Thoracic aorta (tissue), 2 donors: ENCODE measurements at regions not wholly inside any gene's neighbourhood (a gene's known extent, or its start where the extent isn't known, plus 50 kb on each side); places are given as distances from the start of the nearest gene placed in this dataset.

Experiments
- ATAC-seq: fragments of 150-250 bp; one replicate; pipeline ENCODE4 v1.8.0; 2017; ENCODE audit warnings: low read depth; ENCODE audit not compliant: insufficient number of reproducible peaks, low FRiP score
- DNase-seq: peaks from one replicate; pipeline ENCODE4 v3.0.0-alpha.2; 2020; ENCODE audit warnings: low spot score
- H3K27ac ChIP-seq, 2 donors: fragments of 200-600 bp; sonication (generic); 1 replicate in 1 of 2; 2 replicates in 1 of 2; pipeline ENCODE4 v1.5.1; 2016; ENCODE audit warnings: mild to moderate bottlenecking in 2 of 2, moderate library complexity in 2 of 2
- H3K27me3 ChIP-seq: fragments of 200-600 bp; sonication (generic); replicated peaks from 2 replicates; pipeline ENCODE4 v1.6.0; 2016; ENCODE audit warnings: mild to moderate bottlenecking; ENCODE audit not compliant: insufficient read depth
- H3K36me3 ChIP-seq: fragments of 200-600 bp; sonication (generic); one replicate; pipeline ENCODE4 v1.5.1; 2016
- H3K4me1 ChIP-seq, 2 donors: fragments of 200-600 bp; sonication (generic); 1 replicate in 1 of 2; 2 replicates in 1 of 2; pipeline versions ENCODE4 v1.5.1 to v1.6.0; 2016; ENCODE audit warnings: low read depth in 2 of 2, mild to moderate bottlenecking in 1 of 2; ENCODE audit not compliant: control insufficient read depth in 1 of 2
- H3K4me3 ChIP-seq: fragments of 200-600 bp; sonication (generic); 2 replicates; pipeline ENCODE4 v1.5.1; 2016; ENCODE audit warnings: mild to moderate bottlenecking
- H3K9me3 ChIP-seq: fragments of 200-600 bp; sonication (generic); 2 replicates; pipeline ENCODE4 v1.5.1; 2016
- TF ChIP-seq, protein P1 (sequence below): fragments of 200-600 bp; sonication (generic); IDR thresholded peaks from one replicate; pipeline ENCODE4 v1.5.1; 2019; ENCODE audit warnings: antibody characterized with exemption

DNA sequence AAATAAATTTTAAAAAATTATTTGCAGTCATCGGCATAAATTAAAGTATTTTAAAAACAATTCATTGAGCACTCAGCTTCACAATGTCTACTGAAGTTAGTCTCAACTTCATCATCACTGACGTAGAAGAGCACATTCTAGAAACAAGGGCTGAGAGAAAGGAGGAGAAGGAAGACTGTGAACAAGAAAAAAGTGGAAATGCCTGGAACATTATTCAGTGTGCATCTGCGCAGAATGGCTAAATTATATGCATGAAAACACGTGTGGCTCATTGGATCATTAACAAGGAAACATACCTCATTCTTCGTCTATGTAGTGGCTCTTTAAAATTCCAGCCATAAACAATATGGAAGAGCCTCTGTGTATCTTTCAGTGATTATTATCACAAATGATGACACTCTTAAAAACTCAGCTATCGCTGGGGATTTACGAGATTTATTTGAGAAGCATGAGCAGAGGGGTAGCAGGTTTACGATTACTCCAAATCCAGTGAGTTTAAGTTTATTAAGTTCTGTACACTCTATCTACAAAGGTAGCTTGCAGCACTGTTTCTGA lies 404.2 kb upstream of the CDIN1 start:
- TF ChIP-seq, protein P1, sequence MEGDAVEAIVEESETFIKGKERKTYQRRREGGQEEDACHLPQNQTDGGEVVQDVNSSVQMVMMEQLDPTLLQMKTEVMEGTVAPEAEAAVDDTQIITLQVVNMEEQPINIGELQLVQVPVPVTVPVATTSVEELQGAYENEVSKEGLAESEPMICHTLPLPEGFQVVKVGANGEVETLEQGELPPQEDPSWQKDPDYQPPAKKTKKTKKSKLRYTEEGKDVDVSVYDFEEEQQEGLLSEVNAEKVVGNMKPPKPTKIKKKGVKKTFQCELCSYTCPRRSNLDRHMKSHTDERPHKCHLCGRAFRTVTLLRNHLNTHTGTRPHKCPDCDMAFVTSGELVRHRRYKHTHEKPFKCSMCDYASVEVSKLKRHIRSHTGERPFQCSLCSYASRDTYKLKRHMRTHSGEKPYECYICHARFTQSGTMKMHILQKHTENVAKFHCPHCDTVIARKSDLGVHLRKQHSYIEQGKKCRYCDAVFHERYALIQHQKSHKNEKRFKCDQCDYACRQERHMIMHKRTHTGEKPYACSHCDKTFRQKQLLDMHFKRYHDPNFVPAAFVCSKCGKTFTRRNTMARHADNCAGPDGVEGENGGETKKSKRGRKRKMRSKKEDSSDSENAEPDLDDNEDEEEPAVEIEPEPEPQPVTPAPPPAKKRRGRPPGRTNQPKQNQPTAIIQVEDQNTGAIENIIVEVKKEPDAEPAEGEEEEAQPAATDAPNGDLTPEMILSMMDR, result no peak
- Histone ChIP-seq H3K36me3 (no peaks in the 10 kb centered on the region), H3K4me3 (no peak overlapping the region), H3K9me3 (no peaks in the 10 kb centered on the region), H3K27ac (no peak overlapping the region), H3K4me1 (peaks cover 11 to 26% of the 10 kb centered on the region in 2 donors), H3K27me3 (no peaks in the 10 kb centered on the region)
- DNase-seq (no peak), ATAC-seq (no peak)

- H3K9me3 ChIP-seq, result no peaks in the 10 kb centered on the region
- DNase-seq (no peak), ATAC-seq (no peak)
- no peaks in the 10 kb centered on the region for H3K27me3 ChIP-seq
- no peaks in the 10 kb centered on the region for H3K36me3 ChIP-seq
- H3K4me3 ChIP-seq, result no peak overlapping the region
- peaks cover 11 to 26% of the 10 kb centered on the region in 2 donors for H3K4me1 ChIP-seq
- TF ChIP-seq, protein P1, result no peak
- no peak overlapping the region for H3K27ac ChIP-seq
Measured at GRCh38 chr15:36175741-36176291, 403.6 kb upstream of the CDIN1 start.

DNA sequence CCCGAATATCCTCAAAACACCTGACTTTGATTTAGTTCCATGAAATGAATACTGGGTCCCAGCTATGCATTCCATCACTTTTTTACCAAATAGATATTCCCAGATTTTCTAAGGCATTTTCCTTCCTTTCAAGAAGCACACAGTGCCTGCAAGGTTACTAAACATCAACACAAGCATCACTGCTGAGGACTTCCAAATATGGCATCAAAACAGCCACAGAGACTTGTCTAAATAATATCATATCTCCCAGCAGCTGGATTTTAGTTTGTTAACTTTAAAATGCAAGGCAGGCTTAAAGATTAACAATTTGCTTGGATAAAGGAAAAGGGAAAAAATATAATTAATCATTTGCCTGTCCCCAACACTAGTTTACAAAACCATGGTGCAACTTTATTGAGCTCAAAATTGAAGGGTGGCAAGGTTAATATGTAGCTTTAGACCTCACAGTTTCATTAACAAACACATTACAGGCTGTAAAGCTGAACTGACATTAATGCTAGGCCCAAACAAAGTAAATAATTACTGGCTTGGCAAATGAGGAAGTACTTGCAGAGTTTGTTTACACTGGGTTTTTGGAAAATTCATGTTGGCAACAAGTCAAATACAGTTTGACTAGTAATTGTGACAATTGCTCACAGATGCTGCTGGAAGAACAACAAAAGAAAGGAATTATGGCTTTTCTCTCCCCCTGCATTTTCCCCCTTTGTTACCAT lies 401.7 kb upstream of the CDIN1 start:
- Histone ChIP-seq H3K4me1 (peaks cover 11 to 26% of the 10 kb centered on the region in 2 donors), H3K4me3 (no peak overlapping the region), H3K27ac (no peak overlapping the region), H3K27me3 (no peaks in the 10 kb centered on the region), H3K9me3 (no peaks in the 10 kb centered on the region), H3K36me3 (no peaks in the 10 kb centered on the region)
- TF ChIP-seq, protein P1, result no peak
- ATAC-seq (no peak), DNase-seq (no peak)

DNA sequence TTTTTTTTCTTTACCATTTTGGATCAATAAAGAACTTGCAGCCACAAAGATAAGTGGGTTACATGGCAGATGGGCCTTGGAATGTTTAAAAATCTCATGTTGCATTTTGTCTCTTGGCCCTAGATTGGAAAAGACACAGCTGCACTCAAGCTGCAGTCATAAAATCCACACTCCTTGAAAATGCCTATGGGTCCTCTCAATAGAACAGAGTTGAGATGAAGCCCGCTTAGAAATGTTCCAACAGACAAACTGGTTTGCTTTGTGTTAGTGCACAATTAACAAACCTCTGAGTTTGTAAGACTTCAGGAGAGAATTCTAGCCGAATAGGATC lies 401.2 kb upstream of the CDIN1 start:
- no peak overlapping the region for H3K4me3 ChIP-seq
- TF ChIP-seq, protein P1, result no peak

DNA sequence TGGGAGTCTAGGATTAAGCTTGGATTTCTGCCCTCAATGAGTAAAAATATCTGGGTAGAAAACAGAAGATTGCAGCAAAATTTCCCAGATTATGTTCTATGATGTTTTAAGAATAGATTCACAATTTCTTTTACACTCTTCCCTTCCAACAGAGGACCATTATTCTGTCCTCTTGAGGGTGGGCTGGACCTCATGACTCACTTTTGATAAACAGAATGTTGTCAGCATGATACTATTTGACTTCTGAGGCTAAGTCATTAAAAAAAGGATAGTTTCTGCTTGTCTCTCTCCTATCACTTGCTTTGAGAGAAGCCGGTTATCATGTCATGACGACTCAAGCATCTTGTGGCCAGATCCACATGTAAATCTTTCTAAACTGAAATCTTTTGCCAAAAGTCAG lies 396.2 kb upstream of the CDIN1 start:
- TF ChIP-seq, protein P1, result no peak
- ATAC-seq (no peak), DNase-seq (no peak)
- Histone ChIP-seq H3K36me3 (no peaks in the 10 kb centered on the region), H3K27me3 (no peaks in the 10 kb centered on the region), H3K4me1 (no peaks in the 10 kb centered on the region), H3K27ac (no peak overlapping the region), H3K4me3 (no peak overlapping the region), H3K9me3 (no peaks in the 10 kb centered on the region)

More for the DNA sequence above, 401.2 kb upstream of the CDIN1 start:
- peaks cover 11 to 26% of the 10 kb centered on the region in 2 donors for H3K4me1 ChIP-seq
- H3K27me3 ChIP-seq, result no peaks in the 10 kb centered on the region
- H3K9me3 ChIP-seq, result no peaks in the 10 kb centered on the region
- ATAC-seq (no peak), DNase-seq (no peak)
- no peak overlapping the region for H3K27ac ChIP-seq
- no peaks in the 10 kb centered on the region for H3K36me3 ChIP-seq
